ENCODE measurements at regions not wholly inside any gene's neighbourhood (a gene's known extent, or its start where the extent isn't known, plus 50 kb on each side); places are given as distances from the start of the nearest gene placed in this dataset.
"Not testable (repeated sequence)": the region's sequence is repeated elsewhere in the genome, so short reads cannot be mapped to it uniquely, and the experiment has no call there.

DNA sequence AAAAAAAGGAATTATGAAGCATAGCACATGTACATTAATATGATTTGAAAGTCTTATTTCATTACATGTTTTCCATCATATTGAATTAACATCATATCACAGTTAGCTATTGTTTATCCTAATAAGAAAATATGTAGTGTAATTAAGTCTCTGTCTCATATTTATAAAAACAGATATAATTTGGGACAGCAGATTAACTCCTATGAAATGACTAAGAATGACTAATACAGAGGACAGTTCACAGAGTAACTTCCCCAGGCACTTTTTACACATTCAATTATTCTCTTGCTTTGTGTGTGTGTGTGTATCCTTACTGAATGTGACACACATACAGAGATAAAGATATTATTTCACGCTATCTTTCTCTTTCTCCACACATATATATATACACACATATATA, 2400.9 kb upstream of the C9orf72 start:
- no peak for DNase-seq

DNA sequence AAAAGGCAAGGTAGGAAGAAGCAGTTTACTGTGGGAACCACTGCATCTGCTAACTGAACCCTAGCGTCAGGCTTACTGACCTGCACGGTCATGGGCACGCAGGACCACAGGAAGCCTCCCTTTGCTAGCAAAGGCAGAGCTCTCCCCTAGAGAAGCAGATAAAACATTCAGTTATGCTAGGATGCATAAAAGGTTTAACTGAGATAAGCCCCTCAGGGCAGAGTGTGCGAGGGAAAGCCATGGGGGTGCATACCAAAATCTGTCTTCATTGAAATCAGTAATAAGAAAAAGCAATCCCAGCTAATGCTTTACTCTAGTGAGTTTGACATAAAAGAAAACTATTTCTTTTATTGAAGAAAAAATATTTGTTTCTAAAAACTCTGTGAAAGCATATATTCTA, 2403.7 kb upstream of the C9orf72 start:
- DNase-seq = no peak

DNA sequence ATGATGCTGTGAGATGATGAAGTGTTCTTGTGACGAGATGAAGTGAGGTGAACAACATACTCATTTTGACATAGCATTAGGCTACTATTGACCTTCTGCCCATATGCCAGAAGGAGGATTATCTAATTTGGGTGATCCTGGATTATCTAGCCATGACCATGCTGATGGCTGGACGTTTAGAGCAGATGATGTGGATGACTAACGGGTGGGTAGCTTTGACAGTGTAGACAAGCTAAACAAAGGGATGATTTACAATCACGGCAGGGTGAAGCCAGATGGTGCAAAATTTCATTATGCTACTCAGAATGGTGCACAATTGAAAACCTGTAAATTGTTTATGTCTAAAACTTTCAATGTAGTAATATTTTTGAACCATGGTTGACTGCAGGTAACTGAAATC, 2403.4 kb upstream of the ACO1 start:
- no peak for DNase-seq

DNA sequence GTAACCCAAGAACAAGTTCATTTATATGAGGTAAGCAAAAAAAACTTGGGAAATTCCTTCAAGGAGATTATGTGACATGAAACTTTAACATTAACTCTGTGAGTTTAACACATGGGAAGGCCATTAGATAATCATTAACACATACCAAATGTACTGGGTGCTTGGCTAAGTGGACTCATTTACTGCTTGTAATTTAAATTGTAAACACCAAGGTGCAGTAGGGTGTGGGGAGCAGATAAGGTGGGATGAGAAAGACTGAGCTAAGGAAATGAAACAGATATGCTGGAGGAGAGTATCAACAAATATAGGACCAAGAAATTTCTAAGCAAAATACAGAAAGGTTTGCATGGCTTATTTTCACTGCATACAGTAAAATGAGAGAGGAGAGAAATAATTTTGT, 2384.8 kb upstream of the ACO1 start:
- DNase-seq = no peak

DNA sequence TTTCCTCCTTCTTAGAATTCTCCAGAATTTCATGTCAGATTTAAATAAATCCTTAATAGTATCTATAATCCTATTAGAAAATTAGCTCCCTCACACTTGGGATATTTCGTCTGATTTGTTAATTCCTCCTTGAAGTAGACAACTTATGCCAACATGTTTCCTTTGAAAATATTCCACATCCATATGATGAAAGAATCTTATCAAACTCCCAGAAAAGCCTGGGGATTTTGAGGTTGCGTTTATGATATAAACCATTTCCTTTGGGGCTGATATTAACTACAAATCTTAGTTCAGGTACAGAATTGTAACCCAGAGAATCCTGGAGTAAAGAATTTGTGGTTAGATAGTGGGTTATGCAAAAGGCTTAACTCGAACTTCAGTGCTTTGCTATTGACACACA, 2373.8 kb upstream of the ACO1 start:
- no peak for DNase-seq

DNA sequence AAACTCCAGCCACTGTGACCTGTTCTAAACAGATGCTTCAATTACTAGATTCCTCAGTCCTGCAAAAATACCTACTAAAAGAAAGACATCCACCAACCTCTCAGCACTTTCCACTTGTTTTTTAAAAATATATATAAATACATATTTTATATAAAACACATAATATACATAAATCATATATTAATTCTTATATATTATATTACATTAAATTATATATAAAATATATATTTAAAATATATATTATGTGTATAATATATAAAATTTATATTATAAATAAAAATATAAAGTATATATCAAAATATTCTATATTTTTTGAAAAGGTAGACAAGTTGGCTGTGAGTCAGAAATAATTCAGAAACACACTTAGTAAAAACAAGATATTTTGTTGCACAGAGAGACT, 2371.8 kb upstream of the ACO1 start:
- DNase-seq = no peak

DNA sequence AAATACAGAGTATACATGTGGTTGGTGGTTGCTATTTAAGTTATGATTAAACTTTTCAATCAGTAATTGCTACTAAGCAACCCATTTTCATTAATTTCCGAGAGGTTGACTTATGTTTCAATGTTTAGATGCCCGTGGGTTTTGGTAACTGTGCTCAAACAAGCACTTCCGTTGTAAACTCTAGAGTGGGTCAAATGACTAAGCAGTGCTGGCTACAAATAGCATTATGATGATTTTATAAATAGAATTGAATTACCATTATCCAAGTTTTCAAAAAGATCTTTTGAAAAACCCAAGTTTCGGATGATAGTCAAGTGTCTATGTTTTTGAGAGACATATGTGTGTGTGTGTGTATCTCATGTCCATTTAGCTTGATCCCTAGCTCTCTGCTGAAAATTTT, 2369.4 kb upstream of the ACO1 start:
- no peak for DNase-seq

DNA sequence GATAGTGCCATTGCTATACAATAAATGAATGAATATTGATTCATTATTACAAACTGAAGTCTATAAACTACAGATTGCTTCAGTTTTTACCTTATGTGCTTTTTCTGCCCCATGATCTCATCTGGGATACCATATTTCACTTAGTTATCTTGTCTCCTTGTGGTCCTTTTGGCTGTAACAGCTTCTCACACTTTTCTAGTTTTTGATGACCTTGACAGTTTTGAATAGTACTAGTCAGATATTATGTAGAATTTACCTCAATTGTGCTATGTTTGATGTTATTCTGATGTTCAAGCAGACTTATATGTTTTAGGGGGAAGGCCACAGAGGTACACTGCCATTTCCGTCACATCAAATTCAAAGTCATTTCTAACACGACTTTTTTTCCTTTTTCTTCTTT, 2364.3 kb upstream of the ACO1 start:
- no peak for DNase-seq

DNA sequence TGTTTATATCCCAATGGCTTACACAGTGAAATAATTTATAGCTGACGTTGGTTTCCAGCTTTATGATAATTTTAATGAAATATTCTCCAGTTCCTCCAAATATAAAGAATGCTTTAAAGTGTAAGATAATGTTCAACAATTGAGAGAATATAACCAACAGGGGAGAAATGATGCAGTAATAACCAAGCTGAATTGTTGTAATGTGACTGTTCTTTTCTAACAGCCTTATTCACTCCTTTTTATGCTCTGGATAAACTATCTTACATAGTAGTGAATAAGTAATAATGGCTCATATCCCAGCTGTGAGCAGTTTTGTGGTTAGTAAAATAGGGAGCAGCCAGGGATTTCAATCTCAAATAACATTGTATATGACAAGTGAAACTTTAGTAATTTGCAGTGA, 2348.7 kb upstream of the ACO1 start:
- DNase-seq = no peak

DNA sequence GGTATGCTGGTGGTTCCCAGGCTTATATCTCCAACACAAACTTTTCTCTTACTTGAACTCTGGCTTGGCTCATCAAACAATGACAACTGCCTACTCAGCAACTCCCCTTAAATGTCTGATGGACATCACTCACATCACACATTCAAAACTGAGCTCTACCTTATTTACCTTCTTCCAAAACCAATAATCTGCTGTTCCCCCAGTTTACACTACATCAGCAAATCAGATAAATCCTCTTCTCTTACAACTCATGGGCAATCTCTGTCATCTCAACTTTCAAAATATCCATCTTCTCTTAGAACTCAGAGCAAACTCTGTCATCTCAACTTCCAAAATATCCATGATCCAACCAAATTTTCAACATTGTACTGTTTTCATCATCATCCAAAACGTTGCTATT, 2347.9 kb upstream of the ACO1 start:
- no peak for DNase-seq

DNA sequence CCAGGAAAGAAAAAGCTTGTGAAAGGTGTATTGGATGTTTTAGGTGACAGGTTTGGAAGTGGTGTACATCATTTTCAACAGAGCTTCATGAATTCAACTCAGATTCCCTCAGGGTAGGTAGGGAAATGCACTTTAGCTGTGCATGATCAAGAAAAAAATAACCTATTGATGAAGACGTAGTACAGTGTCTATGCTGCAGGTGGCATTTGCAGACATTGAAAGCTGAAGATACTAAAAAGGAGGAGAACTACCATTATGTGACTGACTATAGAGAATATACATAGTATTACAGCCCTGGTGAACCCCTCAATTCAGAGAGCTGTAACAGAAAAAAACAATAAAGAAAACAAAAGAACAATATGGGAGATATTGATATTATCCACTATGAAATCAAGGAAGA, 2344.7 kb upstream of the ACO1 start:
- no peak for DNase-seq

DNA sequence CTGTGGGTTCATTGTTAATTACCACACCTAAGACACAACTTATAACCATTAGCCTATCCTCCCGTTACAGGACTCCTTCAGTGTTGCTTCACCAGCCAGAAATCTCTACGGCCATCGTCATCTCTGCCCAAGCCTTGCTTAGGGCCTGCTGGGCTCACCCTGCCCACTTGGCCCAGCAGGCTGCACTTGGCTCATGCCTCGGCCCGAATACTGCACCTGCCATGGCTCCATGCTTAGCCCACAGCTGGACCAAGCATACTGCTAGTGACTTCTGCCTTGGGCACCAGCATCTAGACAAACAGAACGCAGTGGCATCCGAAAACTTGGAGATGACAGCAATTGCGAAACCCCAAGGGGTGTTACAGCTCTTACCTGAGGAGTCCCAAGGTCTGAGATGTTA, 2336.0 kb upstream of the ACO1 start:
- DNase-seq = no peak

DNA sequence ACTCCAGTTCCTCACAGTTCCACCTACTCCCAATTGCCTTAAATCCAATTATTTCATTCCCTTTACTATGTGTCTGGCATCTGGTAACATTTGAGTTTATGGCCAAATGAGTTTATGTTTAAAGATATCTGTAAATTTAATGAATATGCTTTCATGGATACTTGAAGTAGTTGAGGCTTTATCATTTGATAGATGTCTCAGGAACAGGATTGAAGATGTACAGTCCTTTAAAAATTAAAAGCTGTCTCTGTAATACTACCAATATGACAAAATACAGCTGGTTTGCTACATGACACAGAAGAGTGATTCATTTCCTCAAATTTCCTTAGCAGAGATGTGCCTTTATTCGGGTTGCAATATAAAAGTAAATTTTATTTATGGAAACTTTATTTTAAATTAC, 2326.0 kb upstream of the ACO1 start:
- no peak for DNase-seq

DNA sequence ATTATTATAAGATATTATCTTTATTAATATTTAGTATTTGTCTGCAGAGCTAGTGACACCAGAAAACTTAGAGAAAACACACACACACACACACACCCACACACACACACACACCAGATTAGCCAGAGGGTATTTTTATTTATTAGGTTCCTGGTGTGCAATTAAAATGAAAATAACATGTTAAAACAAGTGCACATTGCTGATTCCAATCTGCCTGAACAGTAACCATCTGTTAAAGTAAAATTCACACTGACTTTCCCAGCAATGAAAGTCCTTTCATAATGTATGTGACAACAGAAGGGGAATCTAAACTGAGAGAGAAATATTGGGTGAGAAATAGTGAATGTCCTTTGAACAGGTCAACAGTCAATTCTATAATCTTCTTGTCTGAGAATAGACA, 2323.5 kb upstream of the ACO1 start:
- DNase-seq = no peak

DNA sequence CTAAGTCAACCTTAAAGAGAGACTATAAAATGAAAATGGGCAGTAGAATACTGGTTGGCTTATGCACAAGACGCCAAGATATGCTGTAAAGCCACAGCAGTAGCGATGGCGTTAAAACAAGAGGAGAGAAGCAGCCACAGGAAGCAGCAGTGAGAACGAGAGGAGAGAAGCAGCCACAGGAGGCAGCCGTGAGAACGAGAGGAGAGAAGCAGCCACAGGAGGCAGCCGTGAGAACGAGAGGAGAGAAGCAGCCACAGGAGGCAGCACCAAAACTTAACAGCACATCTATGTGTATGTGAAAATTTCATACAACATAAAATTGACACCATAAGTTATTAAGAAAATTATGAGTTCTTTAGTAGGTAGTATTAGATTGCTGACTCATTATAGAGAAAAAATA, 2318.6 kb upstream of the ACO1 start:
- DNase-seq = no peak

DNA sequence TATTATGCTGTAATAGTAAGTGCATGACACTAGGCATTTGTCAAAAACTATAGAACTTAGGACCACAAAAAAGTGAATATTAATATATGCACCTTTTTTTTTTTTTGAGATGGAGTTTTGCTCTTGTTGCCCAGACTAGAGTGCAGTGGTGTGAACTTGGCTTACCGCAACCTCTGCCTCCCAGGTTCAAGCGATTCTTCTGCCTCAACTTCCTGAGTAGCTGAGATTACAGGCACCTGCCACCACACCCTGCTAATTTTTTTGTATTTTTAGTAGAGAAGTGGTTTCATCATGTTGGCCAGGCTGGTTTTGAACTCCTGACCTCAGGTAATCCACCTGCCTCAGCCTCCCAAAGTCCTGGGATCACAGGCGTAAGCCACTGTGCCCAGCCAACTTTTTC, 2315.2 kb upstream of the ACO1 start:
- not testable (repeated sequence) for DNase-seq

DNA sequence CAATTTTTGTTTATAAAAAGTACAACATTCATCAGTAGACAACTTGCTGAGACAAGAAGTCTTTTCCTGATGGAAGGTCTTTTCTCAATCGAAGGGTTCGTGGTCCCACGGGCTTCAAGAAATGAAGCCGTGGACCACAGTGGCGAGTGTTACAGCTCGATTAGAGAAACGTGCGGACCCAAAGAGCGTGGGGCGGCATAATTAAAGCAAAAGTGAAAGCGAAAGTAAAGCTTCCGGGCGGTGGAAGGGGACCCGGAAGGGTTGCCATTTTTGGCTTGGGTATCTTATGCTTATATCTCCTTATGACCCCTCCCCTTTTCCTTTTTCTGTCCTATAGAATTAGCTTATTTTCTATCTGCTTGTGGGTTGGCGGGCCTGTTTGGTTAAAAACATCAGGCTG, 2309.4 kb upstream of the ACO1 start:
- no peak for DNase-seq

DNA sequence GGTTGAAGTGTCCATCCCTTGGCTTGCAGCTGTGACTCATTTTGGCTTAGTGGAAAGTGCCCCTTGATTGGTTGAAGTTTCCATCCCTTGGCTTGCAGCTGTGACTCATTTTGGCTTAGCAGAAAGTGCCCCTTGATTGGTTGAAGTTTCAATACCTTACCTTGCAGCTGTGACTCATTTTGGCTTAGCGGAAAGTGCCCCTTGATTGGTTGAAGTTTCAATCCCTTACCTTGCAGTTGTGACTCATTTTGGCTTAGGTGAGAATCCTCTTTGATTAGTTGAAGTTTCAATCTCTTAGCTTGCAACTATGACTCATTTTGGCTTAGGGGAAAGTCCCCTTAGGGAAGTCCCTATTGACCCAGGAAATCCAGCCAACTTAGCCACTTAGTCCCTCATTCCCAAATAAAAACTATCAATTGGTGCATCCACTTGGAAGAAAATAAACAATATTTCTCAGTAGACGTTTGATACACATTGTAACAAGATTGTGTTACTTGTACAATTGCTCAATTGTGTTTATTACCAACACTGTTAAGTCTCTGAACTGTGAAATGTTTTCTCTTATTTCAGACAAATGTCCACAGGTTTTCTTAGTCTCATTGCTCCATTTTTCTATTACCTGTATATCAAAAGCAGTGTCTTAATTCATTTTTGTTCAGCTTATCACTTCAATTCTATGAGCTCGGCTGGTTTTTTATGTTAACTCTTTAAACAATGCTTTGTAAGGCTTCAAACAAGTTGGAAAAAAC, 2308.8 kb upstream of the ACO1 start:
- DNase-seq = no peak

DNA sequence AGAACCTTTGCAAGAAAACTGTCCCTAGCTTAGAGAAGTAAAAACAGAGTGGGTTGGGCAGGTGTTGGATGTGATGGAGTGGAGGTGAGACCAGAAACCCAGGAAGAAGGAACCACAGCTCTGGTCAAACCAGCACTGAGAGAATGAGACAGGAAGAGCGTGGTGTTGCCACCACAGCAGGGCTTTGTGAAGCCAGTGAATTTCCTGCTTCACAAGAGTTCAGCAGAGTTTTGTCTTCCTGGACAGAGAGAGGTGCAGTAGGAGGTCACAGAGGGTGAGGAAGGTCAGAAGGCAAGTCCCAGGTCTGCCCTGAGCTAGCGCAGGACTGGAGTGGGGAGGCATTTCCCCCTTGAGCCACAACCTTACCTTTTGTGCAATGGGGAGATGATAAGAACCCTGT, 2306.2 kb upstream of the ACO1 start:
- no peak for DNase-seq

DNA sequence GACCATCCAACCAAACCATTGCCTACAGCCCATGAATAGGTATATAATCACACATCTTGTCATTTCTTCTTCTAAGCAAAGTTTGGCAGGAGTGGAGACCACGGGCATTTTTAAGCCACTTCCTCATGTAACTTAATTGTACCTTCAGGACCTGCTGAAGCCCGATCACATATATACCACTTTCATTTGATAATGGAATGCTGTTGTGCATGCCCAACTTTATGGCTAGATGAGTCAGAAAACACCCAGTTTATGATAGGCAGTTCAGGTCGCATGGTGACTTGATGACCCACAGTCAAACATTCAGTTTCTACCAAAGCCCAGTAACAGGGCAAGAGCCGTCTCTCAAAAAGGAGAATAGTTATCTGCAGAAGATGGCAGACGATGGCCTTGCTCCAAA, 2295.0 kb upstream of the ACO1 start:
- DNase-seq = no peak

DNA sequence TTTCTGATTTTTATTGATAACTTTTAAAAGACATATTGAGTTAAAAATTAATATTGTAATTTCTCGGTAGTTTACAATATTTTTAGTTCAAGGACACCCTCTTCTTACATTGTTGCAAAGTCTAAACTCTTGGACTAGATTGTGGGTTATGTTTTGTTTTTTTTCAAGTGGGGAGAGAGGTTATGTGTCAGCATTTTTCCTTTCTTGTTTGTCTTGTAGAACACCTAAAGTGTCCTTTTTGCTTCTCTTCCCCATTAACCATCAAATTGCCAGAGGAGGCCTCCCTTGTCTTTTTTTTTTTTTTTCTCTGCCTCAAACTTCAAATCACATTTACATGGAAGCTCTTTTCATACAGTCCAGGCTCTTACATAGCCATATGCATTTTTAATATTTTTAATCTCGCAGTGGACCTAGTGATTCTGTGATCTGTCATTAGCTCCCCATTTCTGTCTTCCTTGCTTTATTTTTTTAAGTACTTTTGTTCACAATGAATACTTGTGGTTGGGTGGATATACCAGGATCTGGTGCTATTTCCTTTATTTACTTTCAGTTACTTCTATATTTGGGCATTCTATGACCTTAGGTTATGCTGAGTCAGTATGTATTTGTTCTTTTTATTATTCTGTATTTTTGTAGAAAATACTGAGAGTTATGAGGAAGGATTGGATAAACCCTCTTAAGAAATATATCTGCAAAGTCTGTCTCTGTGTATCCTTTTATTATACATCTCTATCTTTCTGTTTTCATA, 2280.6 kb upstream of the ACO1 start:
- no peak for DNase-seq

DNA sequence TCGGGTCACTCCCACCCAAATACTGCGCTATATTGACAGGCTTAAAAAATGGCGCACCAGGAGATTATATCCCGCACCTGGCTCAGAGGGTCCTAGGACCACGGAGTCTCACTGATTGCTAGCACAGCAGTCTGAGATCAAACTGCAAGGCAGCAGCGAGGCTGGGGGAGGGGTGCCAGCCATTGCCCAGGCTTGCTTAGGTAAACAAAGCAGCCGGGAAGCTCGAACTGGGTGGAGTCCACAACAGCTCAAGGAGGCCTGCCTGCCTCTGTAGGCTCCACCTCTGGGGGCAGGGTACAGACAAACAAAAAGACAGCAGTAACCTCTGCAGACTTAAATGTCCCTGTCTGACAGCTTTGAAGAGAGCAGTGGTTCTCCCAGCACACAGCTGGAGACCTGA, 2277.3 kb upstream of the ACO1 start:
- not testable (repeated sequence) for DNase-seq

DNA sequence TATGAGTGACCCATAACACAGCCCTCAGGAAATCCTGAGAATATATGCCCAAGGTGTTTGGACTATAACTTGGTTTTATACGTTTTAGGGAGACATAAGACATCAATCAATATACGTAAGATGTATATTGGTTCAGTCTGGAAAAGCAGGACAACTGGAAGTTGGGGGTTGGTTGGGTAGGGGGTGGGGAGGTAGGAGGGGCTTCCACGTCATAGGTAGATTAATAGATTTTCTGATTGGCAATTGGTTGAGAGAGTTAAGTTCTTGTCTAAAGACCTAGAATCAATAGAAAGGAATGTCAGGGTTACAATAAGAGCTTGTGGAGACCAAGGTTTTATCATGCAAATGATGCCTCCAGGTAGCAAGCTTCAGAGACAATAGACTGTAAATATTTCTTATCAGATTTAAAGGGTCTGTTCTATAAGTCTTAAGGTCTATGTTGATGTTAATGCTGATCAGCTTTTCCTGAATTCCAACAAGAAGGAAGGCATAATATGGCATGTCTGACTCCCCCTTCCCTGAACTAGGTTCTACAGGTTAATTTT, 2267.7 kb upstream of the ACO1 start:
- no peak for DNase-seq

DNA sequence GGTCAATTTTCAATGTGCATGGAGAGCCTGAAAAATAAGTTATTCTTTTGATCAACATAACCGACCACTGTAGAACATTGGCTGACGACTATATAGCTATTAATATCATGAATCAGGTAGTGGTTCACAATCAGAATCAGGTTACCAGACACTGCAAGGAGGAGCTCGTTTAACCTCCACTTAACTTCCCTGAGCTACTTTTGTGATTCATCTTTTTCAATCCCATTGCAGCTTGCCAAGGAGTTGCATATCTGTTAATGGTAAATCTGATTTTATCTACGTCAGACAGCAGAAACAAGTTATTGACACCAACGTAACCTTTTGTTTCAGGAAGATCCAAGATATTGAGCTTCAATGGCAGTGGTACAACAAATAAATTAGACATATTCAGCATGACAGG, 2263.8 kb upstream of the ACO1 start:
- no peak for DNase-seq

All from muscle of arm (tissue), 1 donor.